ENCODE measurements at regions not wholly inside any gene's neighbourhood (a gene's known extent, or its start where the extent isn't known, plus 50 kb on each side); places are given as distances from the start of the nearest gene placed in this dataset.
"Not testable (repeated sequence)": the region's sequence is repeated elsewhere in the genome, so short reads cannot be mapped to it uniquely, and the experiment has no call there.

DNA sequence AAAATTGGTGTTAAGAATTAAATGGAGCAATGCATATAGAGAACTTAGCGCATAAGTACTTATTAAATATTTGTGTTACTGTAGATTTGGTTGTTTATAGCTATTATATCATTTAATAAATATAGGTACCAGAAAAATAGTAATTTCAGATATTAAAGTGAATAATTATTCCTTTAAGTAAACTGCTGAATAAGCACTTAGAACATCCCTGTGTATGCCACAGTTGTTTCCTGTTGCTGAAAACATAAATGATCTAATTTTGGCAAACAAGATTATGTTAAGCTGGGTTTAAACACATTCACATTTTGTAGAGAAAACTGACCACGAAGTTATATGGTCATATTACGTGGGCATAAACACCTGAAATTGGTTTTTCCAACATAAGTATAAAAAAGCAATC lies 388.0 kb upstream of the ZNF804A start:
- DNase-seq (ENCODE audit: extremely low spot score, insufficient read length, low read depth) (no peak), FAIRE-seq (no peak)

DNA sequence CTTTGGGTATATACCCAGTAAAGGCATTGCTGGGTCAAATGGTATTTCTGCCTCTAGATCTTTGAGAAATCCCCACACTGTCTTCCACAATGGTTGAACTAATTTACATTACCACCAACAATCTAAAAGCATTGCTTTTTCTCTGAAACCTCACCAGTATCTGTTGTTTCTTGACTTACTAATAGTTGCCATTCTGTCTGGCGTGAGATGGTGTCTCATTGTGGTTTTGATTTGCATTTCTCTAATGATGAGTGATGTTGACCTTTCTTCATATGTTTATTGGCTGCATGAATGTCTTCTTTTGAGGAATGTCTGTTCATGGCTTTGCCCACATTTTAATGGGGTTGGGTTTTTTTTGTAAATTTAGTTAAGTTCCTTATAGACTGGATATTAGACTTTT lies 382.6 kb upstream of the ZNF804A start:
- FAIRE-seq (peak; percentile 18), DNase-seq (ENCODE audit: extremely low spot score, insufficient read length, low read depth) (no peak)

DNA sequence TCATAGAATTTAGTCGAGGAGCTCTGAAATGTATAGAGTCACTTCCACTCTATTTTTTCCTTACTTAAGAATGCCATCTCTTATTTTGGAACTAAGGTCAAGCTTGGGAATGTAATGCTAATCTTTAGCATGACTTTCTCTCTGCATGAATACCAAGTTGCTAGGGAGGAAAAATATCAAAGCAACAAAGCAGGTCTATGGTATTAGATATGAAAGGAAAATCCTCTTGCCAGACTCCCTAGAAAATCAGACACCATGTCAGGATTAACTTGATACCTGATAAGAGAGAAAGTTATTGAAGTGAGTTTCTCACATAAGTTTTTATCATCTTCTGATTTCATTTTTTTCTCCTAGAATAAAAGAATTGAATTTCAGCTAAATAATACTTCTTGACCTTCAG lies 341.7 kb upstream of the ZNF804A start:
- FAIRE-seq: no peak
- DNase-seq (ENCODE audit: extremely low spot score, insufficient read length, low read depth): no peak

DNA sequence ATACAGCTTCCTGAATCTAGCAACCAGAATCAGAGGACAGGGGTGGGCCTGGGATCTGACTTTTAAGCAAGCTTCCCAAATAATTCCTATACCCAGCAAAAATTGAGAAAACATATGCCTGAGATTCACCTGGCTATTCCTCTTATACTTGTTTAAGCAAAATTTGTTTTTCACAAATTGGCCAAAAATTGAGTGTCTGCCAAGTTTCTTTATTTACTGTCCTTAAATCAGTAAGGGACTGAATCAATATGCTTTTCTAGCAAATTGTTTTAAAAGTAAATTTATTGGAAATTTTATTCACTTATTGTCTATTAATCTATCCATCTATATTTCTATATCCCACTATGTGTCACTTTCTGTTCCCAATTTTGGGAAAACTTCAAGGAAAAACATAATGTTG lies 337.0 kb upstream of the ZNF804A start:
- FAIRE-seq (no peak), DNase-seq (ENCODE audit: extremely low spot score, insufficient read length, low read depth) (no peak)

DNA sequence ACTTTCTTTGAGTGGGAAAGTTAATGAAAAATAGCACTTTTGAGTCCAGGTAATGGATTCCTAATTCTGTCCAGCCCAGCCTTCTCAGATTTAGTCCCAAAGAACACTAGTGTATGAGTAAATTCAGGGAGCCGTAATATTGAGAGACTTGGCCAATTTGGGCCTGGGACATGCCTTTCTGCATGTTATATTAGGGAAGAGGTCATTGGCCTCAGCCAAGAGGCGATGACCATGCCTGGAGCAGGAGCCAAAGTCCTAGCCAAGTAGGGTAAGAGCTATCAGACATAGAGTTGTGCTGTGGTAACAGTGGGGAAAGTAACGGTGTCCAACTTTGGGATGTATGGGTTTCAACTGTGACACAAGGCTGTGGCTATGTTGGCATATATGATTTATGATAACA lies 336.5 kb upstream of the ZNF804A start:
- FAIRE-seq: no peak

DNA sequence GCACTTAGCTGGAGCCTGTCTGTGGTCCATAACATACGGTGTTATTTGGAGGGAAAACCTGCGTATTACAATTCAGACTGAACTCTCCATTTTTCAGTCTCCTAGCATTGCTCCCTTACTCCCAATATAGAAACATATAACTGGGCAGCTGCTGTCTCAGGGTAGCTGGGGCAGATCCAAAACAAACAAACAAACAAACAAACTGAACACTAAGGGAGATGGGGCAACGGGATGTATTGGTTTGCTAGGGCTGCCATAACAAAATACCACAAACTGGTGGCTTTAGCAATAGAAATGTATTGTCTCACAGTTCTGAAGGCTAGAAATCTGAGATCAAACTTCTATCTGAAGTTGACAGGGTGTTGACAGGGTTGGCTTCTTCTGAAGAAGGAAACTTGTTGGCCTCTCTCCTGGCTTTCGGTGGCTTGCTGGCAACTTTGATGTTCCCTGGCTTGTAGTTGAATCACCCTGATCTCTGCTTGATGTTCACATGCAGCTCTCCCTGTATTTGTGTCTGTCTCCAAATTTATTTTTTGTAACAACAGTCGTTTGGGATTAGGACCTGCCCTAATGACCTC lies 329.3 kb upstream of the ZNF804A start:
- DNase-seq (ENCODE audit: extremely low spot score, insufficient read length, low read depth): no peak
- FAIRE-seq: no peak

More for the DNA sequence above, 336.5 kb upstream of the ZNF804A start:
- no peak for DNase-seq (ENCODE audit: extremely low spot score, insufficient read length, low read depth)

DNA sequence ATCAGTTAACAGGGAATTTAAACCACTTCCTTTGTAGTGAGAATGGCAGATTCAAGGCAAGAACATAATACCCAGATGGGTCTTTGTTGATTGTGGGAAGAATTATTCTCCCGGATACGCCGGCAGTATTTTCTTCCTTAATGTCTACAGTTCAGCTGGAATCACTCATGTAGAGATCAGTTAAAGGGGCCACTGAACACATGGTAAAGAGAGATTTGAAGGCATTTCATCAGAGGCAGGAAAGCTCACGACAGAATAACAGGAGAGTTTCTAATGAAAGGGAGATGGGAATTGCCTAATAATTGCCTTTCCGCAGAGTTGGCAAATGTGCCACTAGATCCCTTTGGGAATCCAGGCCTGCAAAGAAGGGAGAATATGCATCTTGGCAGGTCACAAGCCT lies 327.7 kb upstream of the ZNF804A start:
- no peak for DNase-seq (ENCODE audit: extremely low spot score, insufficient read length, low read depth)
- no peak for FAIRE-seq

DNA sequence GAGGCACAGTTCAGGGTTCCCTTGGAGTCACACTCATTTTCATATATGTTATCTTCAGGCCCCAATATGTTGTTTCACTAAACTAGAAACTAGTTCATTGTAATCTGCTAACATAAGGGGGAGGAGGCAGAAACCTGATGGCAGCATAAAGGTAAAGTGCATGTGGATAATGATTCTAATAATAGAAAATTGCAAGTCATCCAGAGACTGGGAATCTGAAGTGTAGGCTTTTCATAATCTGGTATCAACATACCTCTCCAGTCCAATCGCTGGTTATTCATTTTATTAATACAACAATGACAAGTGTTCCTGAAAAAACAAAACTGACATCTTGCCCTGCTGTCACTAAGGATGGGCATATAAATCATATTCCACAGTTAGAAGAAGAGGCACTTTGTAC lies 326.3 kb upstream of the ZNF804A start:
- FAIRE-seq (no peak), DNase-seq (ENCODE audit: extremely low spot score, insufficient read length, low read depth) (no peak)

DNA sequence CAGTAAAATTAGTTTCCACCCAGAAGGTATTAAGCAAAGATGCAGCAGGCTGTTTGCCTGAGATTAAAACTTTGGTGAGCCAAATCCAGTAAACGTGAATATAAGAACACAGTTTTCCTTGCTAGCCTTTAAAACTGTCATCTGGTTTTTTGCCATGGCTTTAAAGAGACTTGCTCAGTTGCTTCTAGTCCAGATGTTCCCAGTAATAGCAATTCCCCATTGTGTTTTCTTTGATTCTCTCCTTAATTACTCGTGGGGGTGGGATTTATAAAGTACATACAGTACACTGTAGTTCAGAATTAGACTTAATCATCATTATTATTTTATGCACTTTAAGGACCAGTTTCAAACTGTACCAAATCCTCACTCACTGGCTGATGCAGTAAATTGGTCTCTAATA lies 303.5 kb upstream of the ZNF804A start:
- no peak for FAIRE-seq
- DNase-seq (ENCODE audit: extremely low spot score, insufficient read length, low read depth): no peak

DNA sequence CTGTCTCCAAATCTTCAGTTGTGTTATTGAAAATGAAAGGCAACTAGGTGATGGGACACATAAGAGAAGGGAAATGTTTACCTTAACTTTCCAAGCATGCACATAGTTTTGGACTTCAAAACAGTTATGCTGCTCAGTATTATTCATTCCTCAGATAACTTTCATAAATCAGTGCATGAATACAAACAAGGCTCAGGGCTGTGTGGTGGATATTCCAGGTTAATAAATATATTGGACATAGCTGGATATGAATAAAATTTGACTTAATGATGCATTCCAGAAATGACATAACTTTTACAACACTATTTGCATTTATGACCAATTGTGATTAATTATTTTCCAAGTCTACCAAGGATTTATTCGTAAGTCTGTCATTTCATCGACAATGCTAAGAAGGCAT lies 301.2 kb upstream of the ZNF804A start:
- no peak for FAIRE-seq
- DNase-seq (ENCODE audit: extremely low spot score, insufficient read length, low read depth): no peak

DNA sequence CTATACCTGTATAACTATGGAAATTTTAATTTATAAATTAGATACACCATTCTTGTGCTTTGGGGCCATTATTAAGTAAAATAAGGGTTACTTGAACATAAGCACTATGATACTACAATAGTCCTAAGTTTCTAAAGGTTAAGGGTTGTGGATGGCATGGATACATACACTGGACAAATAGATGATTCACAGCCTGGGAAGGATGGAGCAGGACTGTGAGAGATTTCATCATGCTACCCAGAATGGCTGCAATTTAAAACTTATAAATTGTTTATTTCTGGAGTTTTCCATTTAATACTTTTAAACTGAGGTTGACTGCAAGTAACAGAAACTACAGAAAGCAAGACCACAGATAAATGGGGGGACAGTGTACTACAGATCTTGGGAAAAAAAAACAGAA lies 295.8 kb upstream of the ZNF804A start:
- FAIRE-seq (no peak), DNase-seq (ENCODE audit: extremely low spot score, insufficient read length, low read depth) (no peak)

DNA sequence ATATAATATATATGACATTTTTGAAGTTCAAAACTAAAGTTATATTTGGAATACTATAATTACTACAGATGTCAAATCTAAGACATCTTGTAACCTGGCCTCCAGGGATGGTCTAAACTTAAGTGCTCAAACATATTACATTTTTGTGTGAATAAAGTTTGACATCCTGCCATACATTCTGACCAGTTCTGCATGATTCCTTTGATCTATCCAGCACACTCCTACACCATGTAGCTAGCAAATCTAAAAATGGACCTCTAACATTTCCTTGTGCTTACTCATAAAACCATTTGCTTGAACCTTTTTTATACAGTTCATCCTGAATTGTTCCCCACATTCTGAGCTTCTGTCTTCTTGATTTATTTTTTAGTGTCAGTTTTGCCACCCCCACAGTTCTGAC lies 294.3 kb upstream of the ZNF804A start:
- FAIRE-seq (no peak), DNase-seq (ENCODE audit: extremely low spot score, insufficient read length, low read depth) (no peak)

DNA sequence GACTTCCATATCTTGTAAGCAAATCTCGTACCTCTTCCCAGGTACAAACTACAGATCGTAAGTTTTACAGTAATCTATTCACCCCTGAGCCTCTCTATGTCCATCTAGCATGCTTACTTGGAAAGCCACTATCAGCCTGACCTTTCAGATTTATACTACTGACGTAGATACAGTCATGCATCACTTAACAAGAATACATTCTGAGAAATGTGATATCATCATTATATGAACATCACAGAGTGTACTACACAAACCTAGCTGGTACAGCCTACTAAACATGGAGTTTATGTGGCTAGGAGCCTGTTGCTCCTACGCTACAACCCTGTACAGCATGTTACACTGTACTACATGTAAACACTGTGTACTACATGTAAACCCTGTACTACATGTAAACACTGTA lies 293.2 kb upstream of the ZNF804A start:
- DNase-seq (ENCODE audit: extremely low spot score, insufficient read length, low read depth): no peak
- FAIRE-seq: no peak

DNA sequence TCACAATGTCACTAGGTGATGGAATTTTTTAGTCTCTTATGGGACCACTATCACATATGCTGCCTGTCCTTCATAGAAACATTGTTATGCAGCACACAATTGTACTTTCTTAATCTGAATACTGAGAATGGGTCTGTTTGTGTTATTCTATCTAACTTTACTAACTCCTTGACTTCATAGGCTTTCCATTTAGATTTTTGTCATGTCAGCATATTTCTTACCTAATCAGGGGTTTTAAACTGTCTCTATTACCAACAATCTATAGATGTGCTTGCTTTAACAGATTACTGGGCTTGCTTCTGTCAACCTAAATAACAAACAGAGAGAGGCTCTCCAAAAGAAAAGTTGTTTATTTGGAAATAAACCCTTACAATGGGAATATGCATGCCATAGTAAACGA lies 289.6 kb upstream of the ZNF804A start:
- DNase-seq (ENCODE audit: extremely low spot score, insufficient read length, low read depth) (no peak), FAIRE-seq (no peak)

DNA sequence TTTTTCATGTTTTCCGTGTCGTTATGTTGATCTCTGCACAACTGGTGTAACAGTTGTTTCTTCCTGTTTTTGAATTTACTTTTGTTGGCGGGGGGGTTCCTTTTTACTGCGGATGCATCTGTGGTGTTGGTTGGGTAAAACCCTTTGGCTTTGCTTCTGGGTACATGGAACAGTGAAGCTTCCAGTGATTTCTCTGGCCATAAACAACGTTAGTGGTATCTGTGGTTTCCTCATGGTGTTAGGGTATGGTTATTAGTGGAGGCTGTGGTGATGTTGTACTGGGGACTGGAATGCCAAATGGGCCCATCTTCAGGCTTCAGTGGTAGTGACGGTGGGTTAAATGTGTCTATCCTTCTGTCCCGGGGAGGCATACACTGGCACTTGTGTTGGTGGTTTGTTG lies 285.4 kb upstream of the ZNF804A start:
- DNase-seq (ENCODE audit: extremely low spot score, insufficient read length, low read depth) (no peak), FAIRE-seq (no peak)

DNA sequence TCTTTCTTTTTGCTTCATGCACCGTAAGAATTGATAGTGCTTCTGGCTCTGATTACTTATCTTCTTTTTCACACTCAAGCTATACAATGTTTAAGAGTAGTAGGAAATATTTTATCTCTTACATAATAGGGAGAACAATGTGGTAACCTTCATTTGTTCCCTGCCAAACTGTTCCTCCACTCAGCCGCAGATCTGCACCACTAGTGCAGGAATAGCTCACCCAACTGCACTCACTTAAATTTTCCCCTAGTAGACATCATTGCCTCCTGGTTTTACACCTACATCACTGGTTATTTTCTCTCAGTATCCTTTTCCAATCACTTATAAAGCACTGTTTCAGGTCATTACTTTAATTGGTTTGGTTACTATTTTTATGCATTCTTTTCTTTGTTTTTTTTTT lies 283.5 kb upstream of the ZNF804A start:
- no peak for FAIRE-seq
- no peak for DNase-seq (ENCODE audit: extremely low spot score, insufficient read length, low read depth)

DNA sequence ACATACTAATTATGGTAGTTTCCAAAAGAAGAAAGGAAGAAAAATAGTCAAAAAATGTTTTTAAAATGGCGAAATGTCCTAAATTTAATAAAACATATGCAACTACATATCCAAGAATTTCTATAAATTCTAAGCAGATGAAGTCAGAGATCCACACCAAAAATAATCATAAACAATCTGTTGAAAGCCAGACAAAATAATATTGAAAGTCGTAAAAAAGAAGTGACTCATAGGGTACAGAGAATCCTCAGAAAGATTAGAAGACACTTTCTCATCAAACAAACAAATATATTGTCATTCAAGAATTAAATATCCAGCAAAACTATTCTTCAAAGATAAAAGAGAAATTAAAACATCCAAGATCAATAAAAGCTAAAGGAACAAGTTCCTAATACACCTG lies 281.4 kb upstream of the ZNF804A start:
- FAIRE-seq (no peak), DNase-seq (ENCODE audit: extremely low spot score, insufficient read length, low read depth) (no peak)

DNA sequence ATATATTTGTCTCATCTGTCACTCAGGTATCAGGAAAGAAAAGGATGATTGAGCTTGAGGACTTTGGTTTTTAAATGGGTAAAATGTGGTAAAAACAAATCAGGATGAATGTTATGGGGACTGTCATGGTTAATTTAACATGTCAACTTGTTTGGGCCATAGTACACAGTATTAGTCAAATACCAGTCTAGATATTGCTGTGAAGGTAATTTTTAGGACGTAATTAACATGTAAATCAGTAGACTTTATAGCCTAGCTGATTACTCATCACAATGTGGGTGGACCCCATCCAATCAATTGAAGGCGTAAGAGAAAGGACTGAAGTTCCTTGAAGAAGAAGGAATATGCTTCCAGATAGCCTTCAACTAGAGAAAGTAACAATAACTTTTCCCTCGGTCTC lies 275.7 kb upstream of the ZNF804A start:
- DNase-seq (ENCODE audit: extremely low spot score, insufficient read length, low read depth) (no peak), FAIRE-seq (no peak)

DNA sequence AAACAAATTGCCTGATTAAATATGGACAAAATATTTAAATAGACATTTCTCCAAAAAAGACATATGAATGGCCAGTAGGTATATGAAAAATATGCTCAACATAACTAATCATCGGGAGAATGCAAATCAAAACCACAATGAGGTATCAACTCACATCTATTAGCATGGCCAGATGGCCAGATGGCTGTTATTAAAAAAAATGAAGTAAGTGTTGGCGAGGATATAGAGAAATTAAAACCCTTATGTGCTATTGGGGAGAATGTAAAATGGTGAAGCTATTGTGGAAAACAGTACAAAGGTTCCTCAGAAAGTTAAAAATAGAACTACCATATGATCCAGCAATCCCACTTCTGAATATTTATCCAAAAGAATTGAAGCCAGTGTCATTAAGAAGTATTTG lies 272.3 kb upstream of the ZNF804A start:
- no peak for FAIRE-seq
- no peak for DNase-seq (ENCODE audit: extremely low spot score, insufficient read length, low read depth)

DNA sequence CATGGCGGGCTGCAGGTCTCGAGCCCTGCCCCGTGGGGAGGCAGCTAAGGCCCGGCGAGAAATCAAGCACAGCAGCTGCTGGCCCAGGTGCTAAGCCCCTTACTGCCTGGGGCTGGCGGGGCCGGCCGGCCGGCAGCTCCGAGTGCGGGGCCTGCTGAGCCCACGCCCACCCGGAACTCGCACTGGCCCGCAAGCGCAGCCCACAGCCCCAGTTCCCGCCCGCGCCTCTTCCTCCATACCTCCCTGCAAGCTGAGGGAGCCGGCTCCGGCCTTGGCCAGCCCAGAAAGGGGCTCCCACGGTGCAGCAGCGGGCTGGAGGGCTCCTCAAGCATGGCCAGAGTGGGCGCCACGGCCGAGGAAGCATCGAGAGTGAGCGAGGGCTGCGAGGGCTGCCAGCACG lies 270.5 kb upstream of the ZNF804A start:
- not testable (repeated sequence) for DNase-seq (ENCODE audit: extremely low spot score, insufficient read length, low read depth); FAIRE-seq

DNA sequence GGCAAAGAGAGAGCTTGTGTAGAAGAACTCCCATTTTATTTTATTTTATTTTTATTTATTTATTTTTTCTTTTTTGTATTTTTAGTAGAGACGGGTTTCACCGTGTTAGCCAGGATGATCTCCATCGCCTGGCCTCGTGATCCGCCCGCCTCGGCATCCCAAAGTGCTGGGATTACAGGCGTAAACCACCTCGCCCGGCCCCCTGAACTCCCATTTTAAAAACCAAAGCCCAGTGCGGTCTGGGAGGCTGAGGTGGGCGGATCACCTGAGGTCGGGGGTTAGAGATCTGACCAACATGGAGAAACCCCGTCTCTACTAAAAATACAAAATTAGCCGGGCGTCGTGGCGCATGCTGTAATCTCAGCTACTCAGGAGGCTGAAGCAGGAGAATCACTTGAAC lies 267.8 kb upstream of the ZNF804A start:
- FAIRE-seq; DNase-seq (ENCODE audit: extremely low spot score, insufficient read length, low read depth): not testable (repeated sequence)

DNA sequence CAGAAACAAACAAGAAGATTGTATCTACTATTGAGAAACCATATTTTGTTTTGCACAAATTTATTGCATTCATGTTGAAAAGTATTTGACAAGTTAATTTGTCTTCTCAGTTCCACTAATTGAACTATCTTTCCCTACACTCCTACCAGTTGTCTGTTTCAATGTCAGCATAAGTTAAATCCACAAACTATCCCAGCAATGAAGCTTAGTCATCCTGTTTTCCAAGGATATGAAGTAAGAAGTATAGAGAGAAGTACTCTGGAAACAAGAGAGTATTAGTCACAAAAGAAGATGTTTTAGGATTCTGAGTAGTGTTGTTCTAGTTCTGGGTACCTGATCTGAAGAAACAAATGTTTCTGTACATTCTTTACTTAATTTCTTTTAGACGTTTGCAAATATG lies 261.6 kb upstream of the ZNF804A start:
- FAIRE-seq (no peak), DNase-seq (ENCODE audit: extremely low spot score, insufficient read length, low read depth) (no peak)

DNA sequence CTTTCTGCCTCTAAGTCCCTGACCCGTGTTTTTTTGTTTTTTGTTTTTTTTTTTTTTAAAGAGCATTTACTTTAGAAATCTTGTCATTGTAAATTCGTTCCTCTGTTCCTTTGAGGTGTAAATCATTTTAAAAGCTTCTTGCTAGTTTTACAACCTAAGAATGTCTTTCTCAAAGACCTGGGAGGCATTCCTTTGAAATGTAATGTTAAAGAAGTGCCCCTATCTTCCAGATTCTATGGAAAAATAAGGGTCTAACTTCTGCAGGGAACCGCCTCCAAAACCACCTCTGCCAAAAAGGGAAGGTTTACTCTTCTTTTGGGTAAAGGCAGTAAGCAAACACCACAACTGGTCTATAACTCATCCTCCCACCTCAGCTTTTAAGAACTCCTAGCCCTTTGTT lies 259.6 kb upstream of the ZNF804A start:
- no peak for DNase-seq (ENCODE audit: extremely low spot score, insufficient read length, low read depth)
- no peak for FAIRE-seq
